Endothelial cell of umbilical vein (primary cell): ENCODE measurements at regions not wholly inside any gene's neighbourhood (a gene's known extent, or its start where the extent isn't known, plus 50 kb on each side); places are given as distances from the start of the nearest gene placed in this dataset.

ENCODE experiments used
- BruUV-seq: library from RNA; stranded (reverse); fragments of 400-500 nt; replicated peaks from 2 replicates; lab custom pipeline; 2021; lab: Mats Ljungman, UMichigan
- CTCF ChIA-PET: fragments of 300-600, 350-600 bp; sonication (Branson Sonifier 250); formaldehyde crosslinking; loops from one replicate; lab custom pipeline; 2021; ENCODE audit warnings: antibody characterized with exemption, inconsistent platforms; lab: Charles Lee
- POLR2A ChIA-PET: fragments of 300-600, 350-600 bp; sonication (Branson Sonifier 250); formaldehyde crosslinking; loops from one replicate; lab custom pipeline; 2021; ENCODE audit warnings: antibody characterized with exemption, inconsistent platforms; lab: Charles Lee
- DNase-seq: peaks from one replicate; pipeline ENCODE4 v3.0.0-alpha.2; 2011; ENCODE audit warnings: low read depth, low spot score
- FAIRE-seq: peaks from 2 replicates; lab custom pipeline; 2011; peaks lifted over from hg19 to GRCh38; lab: Jason Lieb, UNC
- H2AFZ ChIP-seq: 2 replicates; pipeline ENCODE4 v1.6.0; 2012; ENCODE audit warnings: low read depth, low read length, control low read depth, inconsistent platforms
- H3K27ac ChIP-seq: 2 replicates; pipeline ENCODE4 v1.5.1; 2011; ENCODE audit warnings: low read depth, mild to moderate bottlenecking, control low read depth, low read length, moderate library complexity; ENCODE audit not compliant: insufficient read depth
- H3K27me3 ChIP-seq, 2 experiments: 2 replicates each; pipeline versions ENCODE4 v1.6.0 to v1.6.1; 2011; ENCODE audit warnings: low read length in 2 of 2, mixed read lengths in 1 of 2; ENCODE audit not compliant: control insufficient read depth in 2 of 2, insufficient read depth in 2 of 2
- H3K36me3 ChIP-seq, 2 experiments: 2 replicates in 1 of 2; 3 replicates in 1 of 2; pipeline ENCODE4 v1.5.1; 2011; ENCODE audit warnings: low read length in 2 of 2, mild to moderate bottlenecking in 1 of 2, moderate library complexity in 1 of 2; ENCODE audit not compliant: control insufficient read depth in 2 of 2, insufficient read depth in 2 of 2; ENCODE audit errors: extremely low read depth in 1 of 2
- H3K4me1 ChIP-seq: 3 replicates; pipeline ENCODE4 v1.5.1; 2011; ENCODE audit warnings: mild to moderate bottlenecking, low read length; ENCODE audit not compliant: control insufficient read depth, insufficient read depth; ENCODE audit errors: extremely low read depth
- H3K4me2 ChIP-seq: 2 replicates; pipeline ENCODE4 v1.6.1; 2011; ENCODE audit warnings: low read length, control low read depth, mixed read lengths; ENCODE audit not compliant: insufficient read depth
- H3K4me3 ChIP-seq, 3 experiments: fragments of 200-600 bp in 1 of 3; sonication (generic), shearing (Covaris generic) in 1 of 3; replicated peaks in 1 of 3; 2 replicates each; pipeline ENCODE4 v1.5.1; 2011 to 2016; ENCODE audit warnings: control low read depth in 3 of 3, low read length in 3 of 3, mild to moderate bottlenecking in 2 of 3, inconsistent platforms in 1 of 3, low read depth in 1 of 3, moderate library complexity in 1 of 3; ENCODE audit not compliant: insufficient read depth in 1 of 3
- H3K79me2 ChIP-seq: 2 replicates; pipeline ENCODE4 v1.6.0; 2012; ENCODE audit warnings: low read length, inconsistent platforms; ENCODE audit not compliant: control insufficient read depth, insufficient read depth
- H3K9ac ChIP-seq: replicated peaks from 2 replicates; pipeline ENCODE3; 2011; ENCODE audit warnings: low read length, control low read depth; ENCODE audit not compliant: insufficient read depth; ENCODE audit errors: extremely low read depth
- H3K9me1 ChIP-seq: replicated peaks from 3 replicates; pipeline ENCODE4 v1.6.0; 2011; ENCODE audit warnings: mild to moderate bottlenecking, low read length; ENCODE audit not compliant: control insufficient read depth, insufficient read depth; ENCODE audit errors: extremely low read depth
- H3K9me3 ChIP-seq: replicated peaks from 2 replicates; pipeline ENCODE4 v1.5.1; 2012; ENCODE audit warnings: low read length, inconsistent platforms; ENCODE audit not compliant: control insufficient read depth, insufficient read depth
- H4K20me1 ChIP-seq: replicated peaks from 2 replicates; pipeline ENCODE3; 2011; ENCODE audit warnings: mild to moderate bottlenecking, low read length; ENCODE audit not compliant: control insufficient read depth, insufficient read depth; ENCODE audit errors: extremely low read depth
- CTCF ChIP-seq, 2 donors: IDR thresholded peaks; 1 replicate in 1 of 2; 2 replicates in 1 of 2; pipeline ENCODE4 v1.5.1; 2011; ENCODE audit warnings: low read length in 2 of 2, mild to moderate bottlenecking in 2 of 2, moderate library complexity in 2 of 2, control low read depth in 1 of 2, inconsistent platforms in 1 of 2, low read depth in 1 of 2; ENCODE audit not compliant: insufficient read depth in 1 of 2; ENCODE audit errors: extremely low read depth in 1 of 2
- EZH2 ChIP-seq: IDR thresholded peaks from 2 replicates; pipeline ENCODE4 v1.6.1; 2012; ENCODE audit warnings: borderline replicate concordance, low read depth, mild to moderate bottlenecking, moderate library complexity, low read length, inconsistent platforms; ENCODE audit not compliant: severe bottlenecking
- FOS ChIP-seq: IDR thresholded peaks from 2 replicates; pipeline ENCODE4 v1.6.1; 2011; ENCODE audit warnings: mild to moderate bottlenecking, low read length, moderate library complexity, borderline replicate concordance; ENCODE audit not compliant: insufficient read depth
- GATA2 ChIP-seq: IDR thresholded peaks from 2 replicates; pipeline ENCODE4 v1.7.0; 2011; ENCODE audit warnings: low read depth, mild to moderate bottlenecking, moderate library complexity, mixed read lengths, low read length; ENCODE audit not compliant: insufficient read length, insufficient read depth
- JUN ChIP-seq: IDR thresholded peaks from 2 replicates; pipeline ENCODE4 v1.6.1; 2011; ENCODE audit warnings: borderline replicate concordance, low read depth; ENCODE audit not compliant: insufficient read length, insufficient read depth
- MAX ChIP-seq: IDR thresholded peaks from 2 replicates; pipeline ENCODE4 v1.6.1; 2011; ENCODE audit not compliant: insufficient read depth, insufficient read length
- MYC ChIP-seq: IDR thresholded peaks from one replicate; pipeline ENCODE4 v1.6.1; 2011; ENCODE audit warnings: mild to moderate bottlenecking, low read depth, low read length
- POLR2A ChIP-seq: IDR thresholded peaks from 2 replicates; pipeline ENCODE4 v1.6.1; 2012; ENCODE audit warnings: low read depth, mild to moderate bottlenecking, control low read depth, low read length
- POLR2AphosphoS5 ChIP-seq: IDR thresholded peaks from 2 replicates; pipeline ENCODE4 v1.6.1; 2012; ENCODE audit warnings: low read depth, mild to moderate bottlenecking, control low read depth, low read length, moderate library complexity; ENCODE audit not compliant: insufficient read depth
- dilution Hi-C: fragments of 300-500 bp; cut with MboI; formaldehyde crosslinking; loops from one replicate; pipeline ENCODE4 v1.15.0; 2019; ENCODE audit warnings: low sequenced_read_pairs; ENCODE audit not compliant: extremely low pct_ligation_motif_present
- intact Hi-C: fragments of 100-400 bp; cut with micrococcal nuclease; formaldehyde crosslinking; loops from one replicate; pipeline ENCODE4 v1.10.0; 2022

- peak overlapping the region in 2 of 3 experiments; percentile 11 to 60 for H3K4me3 ChIP-seq
- TF ChIP-seq POLR2AphosphoS5: no peak
- no peak for TF ChIP-seq MYC
- no peak for TF ChIP-seq CTCF (IDR thresholded peaks at IDR 0.05; ENCODE audit: extremely low read depth in 1 of 2, insufficient read depth in 1 of 2, low read depth in 1 of 2, low read length in 2 of 2)
- TF ChIP-seq EZH2: no peak
- no peak for TF ChIP-seq POLR2A
- TF ChIP-seq JUN: no peak
- TF ChIP-seq GATA2: no peak
- TF ChIP-seq FOS: no peak
- no peak for TF ChIP-seq MAX
- DNase-seq (peak; percentile 78), FAIRE-seq (peak; percentile 54)
- no TSS peak for BruUV-seq
- ChIA-PET CTCF (interaction anchor here (1.6 to 3.0 kb wide), 4 partner anchors 17 to 25 kb away, joined by 4 to 11 read pairs (median 8); no protein-coding TSS in a partner anchor), POLR2A (interaction anchor here (0.9 to 3.2 kb wide), 3 partner anchors 10 to 23 kb away, joined by 3 to 11 read pairs (median 5); no protein-coding TSS in a partner anchor)
- no peak overlapping the region for H2AFZ ChIP-seq
- H3K9me3 ChIP-seq: no peaks in the 10 kb centered on the region
- H3K9me1 ChIP-seq: no peaks in the 10 kb centered on the region
- no peaks in the 10 kb centered on the region for H3K36me3 ChIP-seq
- peak overlapping the region; percentile 68 for H3K9ac ChIP-seq
- no peaks in the 10 kb centered on the region for H3K27me3 ChIP-seq
- peak overlapping the region; percentile 69 for H3K4me2 ChIP-seq
- H3K4me1 ChIP-seq: peaks cover 52% of the 10 kb centered on the region
- intact Hi-C loops (loop anchor here (1.0 kb wide), 1 partner anchor 20 kb away; no protein-coding TSS in a partner anchor), dilution Hi-C loops (loop anchor here (25.0 kb wide), 1 partner anchor 99 kb away; no protein-coding TSS in a partner anchor)
- peak overlapping the region; percentile 96 for H3K27ac ChIP-seq
- H4K20me1 ChIP-seq: no peaks in the 10 kb centered on the region
- H3K79me2 ChIP-seq: peaks cover 30% of the 10 kb centered on the region
Measured at GRCh38 chr2:55986001-55986400, 62.4 kb upstream of the EFEMP1 start.
